IMR-90 (cell line): ENCODE measurements at regions not wholly inside any gene's neighbourhood (a gene's known extent, or its start where the extent isn't known, plus 50 kb on each side); places are given as distances from the start of the nearest gene placed in this dataset.

Experiments
- ATAC-seq: fragments of 200-7000 bp; cut with Tn5 transposase; 2 replicates; pipeline ENCODE4 v1.9.1; 2020; ENCODE audit warnings: low read depth, mild to moderate bottlenecking, moderate library complexity
- BruUV-seq: library from RNA; stranded (reverse); fragments of 400-500 nt; replicated peaks from 2 replicates; lab custom pipeline; 2021; lab: Mats Ljungman, UMichigan
- CTCF ChIA-PET: fragments of 300-600 bp; formaldehyde crosslinking; extraction: SDS; loops from one replicate; lab custom pipeline; 2021; ENCODE audit warnings: antibody characterized with exemption; lab: Yijun Ruan, JAX
- POLR2A ChIA-PET: fragments of 300-600 bp; sonication (Branson Sonifier 250); formaldehyde crosslinking; loops from one replicate; lab custom pipeline; 2022; ENCODE audit warnings: antibody characterized with exemption; ENCODE audit not compliant: unreplicated experiment; lab: Charles Lee
- DNase-seq: peaks from one replicate; pipeline ENCODE4 v3.0.0; 2013
- H2AFZ ChIP-seq: replicated peaks from 2 replicates; pipeline ENCODE3; 2013; ENCODE audit warnings: low read length, mild to moderate bottlenecking; ENCODE audit not compliant: poor library complexity
- H2AK5ac ChIP-seq: 2 replicates; pipeline ENCODE4 v1.6.1; 2013; ENCODE audit warnings: low read depth, low read length, inconsistent platforms
- H2AK9ac ChIP-seq: replicated peaks from 2 replicates; pipeline ENCODE3; 2013; ENCODE audit warnings: mild to moderate bottlenecking, low read depth, low read length, moderate library complexity; ENCODE audit not compliant: poor library complexity
- H2BK120ac ChIP-seq: 2 replicates; pipeline ENCODE4 v1.6.1; 2013; ENCODE audit warnings: low read depth, low read length, inconsistent platforms
- H2BK15ac ChIP-seq: 3 replicates; pipeline ENCODE4 v1.6.1; 2013; ENCODE audit warnings: low read depth, low read length, inconsistent platforms
- H2BK20ac ChIP-seq: 2 replicates; pipeline ENCODE4 v1.6.1; 2013; ENCODE audit warnings: low read depth, mild to moderate bottlenecking, inconsistent platforms, low read length, moderate library complexity
- H2BK5ac ChIP-seq: 2 replicates; pipeline ENCODE4 v1.6.1; 2013; ENCODE audit warnings: mild to moderate bottlenecking, low read depth, low read length, inconsistent platforms; ENCODE audit not compliant: poor library complexity, severe bottlenecking
- H3K14ac ChIP-seq: replicated peaks from 2 replicates; pipeline ENCODE4 v1.6.1; 2013; ENCODE audit warnings: low read depth, low read length, inconsistent platforms
- H3K18ac ChIP-seq: 2 replicates; pipeline ENCODE4 v1.6.1; 2013; ENCODE audit warnings: low read depth, low read length, control low read depth
- H3K23ac ChIP-seq: 2 replicates; pipeline ENCODE4 v1.6.1; 2013; ENCODE audit warnings: low read depth, low read length, inconsistent platforms
- H3K27ac ChIP-seq: 2 replicates; pipeline ENCODE4 v1.5.1; 2013; ENCODE audit warnings: mild to moderate bottlenecking, control low read depth, low read length; ENCODE audit not compliant: insufficient read depth
- H3K27me3 ChIP-seq: 2 replicates; pipeline ENCODE4 v1.6.1; 2013; ENCODE audit warnings: low read length; ENCODE audit not compliant: control insufficient read depth, insufficient read depth
- H3K36me3 ChIP-seq: 2 replicates; pipeline ENCODE4 v1.6.1; 2013; ENCODE audit warnings: low read length, mixed read lengths; ENCODE audit not compliant: control insufficient read depth, insufficient read depth
- H3K4ac ChIP-seq: 2 replicates; pipeline ENCODE4 v1.6.1; 2013; ENCODE audit warnings: low read depth, low read length, inconsistent platforms
- H3K4me1 ChIP-seq: 2 replicates; pipeline ENCODE4 v1.6.1; 2013; ENCODE audit warnings: low read length, mixed read lengths; ENCODE audit not compliant: control insufficient read depth, insufficient read depth
- H3K4me2 ChIP-seq: 2 replicates; pipeline ENCODE4 v1.6.1; 2013; ENCODE audit warnings: low read depth, mild to moderate bottlenecking, control low read depth, low read length, moderate library complexity
- H3K4me3 ChIP-seq: 2 replicates; pipeline ENCODE4 v1.5.1; 2013; ENCODE audit warnings: low read depth, mild to moderate bottlenecking, control low read depth, low read length, moderate library complexity; ENCODE audit not compliant: insufficient read depth
- H3K56ac ChIP-seq: 2 replicates; pipeline ENCODE4 v1.6.1; 2013; ENCODE audit warnings: low read length, inconsistent platforms; ENCODE audit not compliant: insufficient read depth; ENCODE audit errors: extremely low read depth
- H3K79me1 ChIP-seq, 2 experiments: 2 replicates each; pipeline ENCODE4 v1.6.1; 2013; ENCODE audit warnings: low read length in 2 of 2, inconsistent platforms in 1 of 2, low read depth in 1 of 2
- H3K9ac ChIP-seq: 2 replicates; pipeline ENCODE4 v1.6.1; 2013; ENCODE audit warnings: low read depth, low read length, control low read depth
- H3K9me1 ChIP-seq: 2 replicates; pipeline ENCODE4 v1.6.1; 2013; ENCODE audit warnings: low read length, inconsistent platforms; ENCODE audit not compliant: insufficient read depth
- H3K9me3 ChIP-seq: 2 replicates; pipeline ENCODE4 v1.6.1; 2013; ENCODE audit warnings: low read length; ENCODE audit not compliant: control insufficient read depth, insufficient read depth
- H4K20me1 ChIP-seq: 2 replicates; pipeline ENCODE4 v1.6.1; 2013; ENCODE audit warnings: low read length, inconsistent platforms; ENCODE audit not compliant: insufficient read depth
- H4K5ac ChIP-seq: 2 replicates; pipeline ENCODE4 v1.6.1; 2013; ENCODE audit warnings: mild to moderate bottlenecking, low read depth, low read length, control low read depth
- H4K8ac ChIP-seq, 2 experiments: 2 replicates each; pipeline ENCODE4 v1.6.1; 2013; ENCODE audit warnings: low read depth in 2 of 2, low read length in 2 of 2, control low read depth in 1 of 2, inconsistent platforms in 1 of 2
- H4K91ac ChIP-seq: 2 replicates; pipeline ENCODE4 v1.6.1; 2013; ENCODE audit warnings: low read depth, low read length, inconsistent platforms; ENCODE audit not compliant: insufficient read depth
- CEBPB ChIP-seq: IDR thresholded peaks from 2 replicates; pipeline ENCODE4 v1.6.1; 2012; ENCODE audit warnings: low read depth, low read length, improper control_type of control experiment
- ELK1 ChIP-seq: fragments of 150-350 bp; IDR thresholded peaks from 2 replicates; pipeline ENCODE4 v1.6.1; 2016; ENCODE audit warnings: low read depth, mild to moderate bottlenecking, low read length, moderate library complexity, borderline replicate concordance
- FOS ChIP-seq: fragments of 150-350 bp; IDR thresholded peaks from 2 replicates; pipeline ENCODE4 v1.6.1; 2016; ENCODE audit warnings: low read depth, low read length
- MAZ ChIP-seq: IDR thresholded peaks from 2 replicates; pipeline ENCODE4 v1.6.1; 2012; ENCODE audit warnings: low read depth, mild to moderate bottlenecking, low read length, improper control_type of control experiment, moderate library complexity, borderline replicate concordance
- RAD21 ChIP-seq: IDR thresholded peaks from 2 replicates; pipeline ENCODE4 v1.6.1; 2012; ENCODE audit warnings: low read length, improper control_type of control experiment
- RCOR1 ChIP-seq: IDR thresholded peaks from 2 replicates; pipeline ENCODE4 v1.6.1; 2012; ENCODE audit warnings: mild to moderate bottlenecking, low read length, improper control_type of control experiment; ENCODE audit not compliant: insufficient replicate concordance
- RFX5 ChIP-seq: IDR thresholded peaks from 2 replicates; pipeline ENCODE4 v1.8.0; 2012; ENCODE audit warnings: low read depth, mild to moderate bottlenecking, low read length, moderate library complexity
- WGBS, 2 experiments: methylation state at CpG; one replicate each; pipeline versions ENCODE4 v1.1.5 to v1.1.7; 2013; ENCODE audit warnings: missing lambda C conversion rate in 2 of 2; ENCODE audit not compliant: insufficient read length in 1 of 2; ENCODE audit errors: extremely low coverage in 2 of 2; 5-methylcytosine and 5-hydroxymethylcytosine counted together
- dilution Hi-C: fragments of 300-500 bp; cut with HindIII; formaldehyde crosslinking; loops from one replicate; pipeline ENCODE4 v1.14.3; 2018; ENCODE audit warnings: low sequenced_read_pairs; ENCODE audit not compliant: unreplicated experiment
- in situ Hi-C: fragments of 300-500 bp; cut with MboI; formaldehyde crosslinking; loops from 3 replicates; pipeline ENCODE4 v1.14.3; 2019; ENCODE audit warnings: low sequenced_read_pairs, inconsistent platforms, mixed read lengths
- intact Hi-C: fragments of 100-400 bp; cut with micrococcal nuclease; formaldehyde crosslinking; loops from 2 replicates; pipeline ENCODE4 v1.10.0; 2022

DNA sequence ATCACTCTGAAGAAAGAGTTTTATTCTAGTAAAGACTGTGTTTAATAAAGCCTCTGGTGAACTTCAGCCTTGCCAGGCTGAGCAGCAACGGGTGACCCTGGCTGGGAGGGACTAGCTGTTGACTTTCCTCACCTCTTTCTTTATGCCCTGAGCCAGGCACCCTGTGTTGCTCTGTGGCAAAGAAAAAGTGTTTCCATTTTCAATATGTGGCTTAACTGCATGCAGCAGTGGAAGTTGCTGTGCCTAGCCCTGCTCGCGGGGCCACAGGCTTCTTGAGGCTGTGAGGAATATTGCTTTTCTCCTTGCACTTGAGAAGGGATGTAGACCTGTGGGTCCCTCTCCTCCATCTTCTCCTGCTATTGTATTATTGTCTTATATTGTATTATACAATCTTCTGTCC, 67.0 kb downstream of the CXCL12 start:
- dilution Hi-C loops (no loop called here), intact Hi-C loops (no loop called here), in situ Hi-C loops (no loop called here)
- no peak overlapping the region for H3K23ac ChIP-seq
- no peak overlapping the region for H2AFZ ChIP-seq
- H3K79me1 ChIP-seq, result no peaks in the 10 kb centered on the region
- no peak overlapping the region for H3K4me3 ChIP-seq
- H4K20me1 ChIP-seq, result no peaks in the 10 kb centered on the region
- ChIA-PET CTCF (no interaction called here), POLR2A (no interaction called here)
- H3K9me1 ChIP-seq, result no peaks in the 10 kb centered on the region
- H3K27me3 ChIP-seq, result peaks cover 10% of the 10 kb centered on the region
- no peak overlapping the region for H3K14ac ChIP-seq
- H4K91ac ChIP-seq, result no peak overlapping the region
- no peak overlapping the region for H2BK120ac ChIP-seq
- H2BK5ac ChIP-seq, result no peak overlapping the region
- H3K9ac ChIP-seq, result no peak overlapping the region
- H3K36me3 ChIP-seq, result no peaks in the 10 kb centered on the region
- H2BK20ac ChIP-seq, result no peak overlapping the region
- no peak overlapping the region for H3K56ac ChIP-seq
- no peak overlapping the region for H2BK15ac ChIP-seq
- no peak for DNase-seq
- 0% methylated on average over 1 of the region's 3 CpGs; no CpG with 5 or more reads in 1 of the 2 experiments for WGBS, 2 experiments
- no peak overlapping the region for H2AK5ac ChIP-seq
- no peak overlapping the region for H3K27ac ChIP-seq
- ATAC-seq, result no peak
- H3K4me1 ChIP-seq, result no peaks in the 10 kb centered on the region
- H3K9me3 ChIP-seq, result no peaks in the 10 kb centered on the region
- no peak overlapping the region for H3K4ac ChIP-seq
- no TSS peak for BruUV-seq
- H4K8ac ChIP-seq, result no peak overlapping the region
- no peak overlapping the region for H3K18ac ChIP-seq
- H4K5ac ChIP-seq, result no peak overlapping the region
- no peak overlapping the region for H3K4me2 ChIP-seq
- H2AK9ac ChIP-seq, result no peak overlapping the region
- no peak for TF ChIP-seq CEBPB
- TF ChIP-seq ELK1, result no peak
- no peak for TF ChIP-seq RCOR1
- TF ChIP-seq RAD21, result no peak
- TF ChIP-seq MAZ, result no peak
- no peak for TF ChIP-seq RFX5
- TF ChIP-seq FOS, result no peak
